GM23338 (cell line): ENCODE measurements at regions not wholly inside any gene's neighbourhood (a gene's known extent, or its start where the extent isn't known, plus 50 kb on each side); places are given as distances from the start of the nearest gene placed in this dataset.

Source experiments
- ATAC-seq: fragments of 200-7000 bp; cut with Tn5 transposase; 3 replicates; pipeline ENCODE4 v1.9.1; 2020
- DNase-seq: peaks from one replicate; pipeline ENCODE4 v3.0.0-alpha.2; 2015; ENCODE audit warnings: low spot score
- H2AFZ ChIP-seq: fragments of 200-600 bp; sonication (generic); 2 replicates; pipeline ENCODE4 v1.8.0; 2016; ENCODE audit warnings: antibody characterized with exemption, mild to moderate bottlenecking, moderate library complexity
- H3F3A ChIP-seq: fragments of 200-600 bp; sonication (generic); replicated peaks from 2 replicates; pipeline ENCODE4 v1.8.0; 2017; ENCODE audit warnings: antibody characterized with exemption, mixed run types, low read depth
- H3K27ac ChIP-seq: fragments of 200-600 bp; sonication (generic); 2 replicates; pipeline ENCODE4 v1.6.1; 2016; ENCODE audit warnings: low read depth
- H3K27me3 ChIP-seq: fragments of 200-600 bp; sonication (generic); 2 replicates; pipeline ENCODE4 v1.8.0; 2016; ENCODE audit warnings: mild to moderate bottlenecking, mixed run types, moderate library complexity; ENCODE audit not compliant: insufficient read depth
- H3K36me3 ChIP-seq: fragments of 200-600 bp; sonication (generic); 2 replicates; pipeline ENCODE4 v1.8.0; 2016; ENCODE audit warnings: mild to moderate bottlenecking; ENCODE audit not compliant: insufficient read depth
- H3K4me1 ChIP-seq: fragments of 200-600 bp; sonication (generic); 2 replicates; pipeline ENCODE4 v1.8.0; 2016; ENCODE audit warnings: mild to moderate bottlenecking, moderate library complexity; ENCODE audit not compliant: insufficient read depth
- H3K4me2 ChIP-seq: fragments of 200-600 bp; sonication (generic); 2 replicates; pipeline ENCODE4 v1.7.1; 2017; ENCODE audit warnings: mixed run types
- H3K4me3 ChIP-seq: fragments of 200-600 bp; sonication (generic); 2 replicates; pipeline ENCODE4 v1.6.1; 2016; ENCODE audit warnings: mixed run types
- H3K79me2 ChIP-seq: fragments of 200-600 bp; sonication (generic); replicated peaks from 2 replicates; pipeline ENCODE4 v1.8.0; 2017; ENCODE audit warnings: mild to moderate bottlenecking; ENCODE audit not compliant: insufficient read depth
- H3K9me2 ChIP-seq: fragments of 200-600 bp; sonication (generic); 2 replicates; pipeline ENCODE4 v1.8.0; 2017; ENCODE audit not compliant: insufficient read depth
- H4K20me1 ChIP-seq: fragments of 200-600 bp; sonication (generic); replicated peaks from 2 replicates; pipeline ENCODE4 v1.8.0; 2017; ENCODE audit warnings: mild to moderate bottlenecking; ENCODE audit not compliant: insufficient read depth
- H3K27ac Mint-ChIP-seq: 2 replicates; pipeline ENCODE4 v1.8.0; 2020; ENCODE audit warnings: inconsistent platforms, mild to moderate bottlenecking, moderate library complexity, mixed read lengths
- H3K27me3 Mint-ChIP-seq: 3 replicates; pipeline ENCODE4 v1.8.0; 2022; ENCODE audit warnings: low read depth, mild to moderate bottlenecking, moderate library complexity, mixed read lengths, inconsistent platforms; ENCODE audit not compliant: insufficient read depth, poor library complexity
- H3K36me3 Mint-ChIP-seq: 3 replicates; pipeline ENCODE4 v1.8.0; 2021; ENCODE audit warnings: low read depth, mild to moderate bottlenecking, inconsistent platforms, moderate library complexity, mixed read lengths
- H3K4me1 Mint-ChIP-seq: 3 replicates; pipeline ENCODE4 v1.8.0; 2020; ENCODE audit warnings: mild to moderate bottlenecking, inconsistent platforms, mixed read lengths
- H3K4me3 Mint-ChIP-seq: 3 replicates; pipeline ENCODE4 v1.8.0; 2021; ENCODE audit warnings: moderate library complexity, mild to moderate bottlenecking, inconsistent platforms, mixed read lengths
- H3K9me3 Mint-ChIP-seq: 3 replicates; pipeline ENCODE4 v1.8.0; 2020; ENCODE audit warnings: moderate library complexity, mild to moderate bottlenecking, inconsistent platforms, mixed read lengths
- CREB1 ChIP-seq: fragments of 250-450 bp; sonication (Bioruptor Pico); IDR thresholded peaks from 2 replicates; pipeline ENCODE4 v1.5.0; 2020; ENCODE audit warnings: low read depth, mild to moderate bottlenecking, moderate library complexity
- CTCF ChIP-seq, 2 experiments: fragments of 200-600 bp in 1 of 2; sonication (generic) in 1 of 2; conservative IDR thresholded peaks; 2 replicates each; pipeline versions ENCODE4 v1.5.1 to v1.6.1; 2016 to 2017; ENCODE audit warnings: antibody characterized with exemption in 2 of 2, low read depth in 2 of 2, mild to moderate bottlenecking in 2 of 2, moderate library complexity in 1 of 2
- EZH2 ChIP-seq: fragments of 200-600 bp; sonication (generic); IDR thresholded peaks from one replicate; pipeline ENCODE4 v1.8.0; 2017; ENCODE audit warnings: antibody characterized with exemption, mild to moderate bottlenecking, low read depth; ENCODE audit not compliant: unreplicated experiment
- EZH2phosphoT487 ChIP-seq: fragments of 200-600 bp; sonication (generic); IDR thresholded peaks from one replicate; pipeline ENCODE4 v1.8.1; 2018; ENCODE audit warnings: antibody characterized with exemption; ENCODE audit not compliant: unreplicated experiment
- JUNB ChIP-seq: IDR thresholded peaks from one replicate; pipeline ENCODE4 v1.6.1; 2016; ENCODE audit warnings: antibody characterized with exemption; ENCODE audit not compliant: unreplicated experiment
- NANOG ChIP-seq: IDR thresholded peaks from 2 replicates; pipeline ENCODE4 v1.6.1; 2016; ENCODE audit warnings: antibody characterized with exemption, borderline replicate concordance
- POLR2AphosphoS5 ChIP-seq: IDR thresholded peaks from 2 replicates; pipeline ENCODE4 v1.6.1; 2016; ENCODE audit warnings: antibody characterized with exemption, low read depth
- REST ChIP-seq: IDR thresholded peaks from one replicate; pipeline ENCODE4 v1.6.1; 2018; ENCODE audit warnings: antibody characterized with exemption; ENCODE audit not compliant: unreplicated experiment
- STAT1 ChIP-seq: IDR thresholded peaks from one replicate; pipeline ENCODE4 v1.6.1; 2016; ENCODE audit warnings: antibody characterized with exemption; ENCODE audit not compliant: unreplicated experiment
- ZNF114 ChIP-seq: fragments of 250-450 bp; sonication (Bioruptor Pico); IDR thresholded peaks from 2 replicates; pipeline ENCODE4 v1.5.0; 2020; ENCODE audit warnings: mild to moderate bottlenecking, moderate library complexity
- ZNF331 ChIP-seq: fragments of 250-450 bp; sonication (Bioruptor Pico); IDR thresholded peaks from 2 replicates; pipeline ENCODE4 v1.5.0; 2020; ENCODE audit warnings: low read depth, mild to moderate bottlenecking, moderate library complexity
- TF ChIP-seq, protein P1 (sequence below): fragments of 250-450 bp; sonication (Bioruptor Pico); IDR thresholded peaks from 2 replicates; pipeline ENCODE4 v1.5.0; 2020; ENCODE audit warnings: mild to moderate bottlenecking, moderate library complexity
- TF ChIP-seq, protein P2 (sequence below): IDR thresholded peaks from 2 replicates; pipeline ENCODE4 v1.6.1; 2016; ENCODE audit warnings: antibody characterized with exemption

DNA sequence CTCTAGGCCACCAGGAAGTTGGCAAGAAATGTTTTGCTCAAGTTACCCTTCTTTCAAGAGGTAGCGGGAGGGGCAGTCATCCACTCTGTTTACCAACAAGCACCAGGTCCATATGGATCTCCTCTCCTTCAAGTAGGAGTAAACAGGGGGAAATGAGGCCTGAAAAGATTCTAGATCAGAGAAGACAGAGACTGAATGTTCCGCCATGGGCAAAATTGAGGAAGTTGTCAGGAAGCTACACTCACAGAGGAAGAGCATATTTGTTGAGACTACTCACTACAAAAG lies 81.6 kb downstream of the KLF15 start:
- H3K9me3 Mint-ChIP-seq: no peaks in the 10 kb centered on the region

More for the DNA sequence above, 81.6 kb downstream of the KLF15 start:
- Histone ChIP-seq H2AFZ (no peak overlapping the region), H3K36me3 (no peaks in the 10 kb centered on the region), H3K27me3 (no peaks in the 10 kb centered on the region), H3K79me2 (no peaks in the 10 kb centered on the region), H3F3A (no peaks in the 10 kb centered on the region), H3K4me1 (no peaks in the 10 kb centered on the region), H3K9me2 (no peaks in the 10 kb centered on the region), H3K27ac (no peak overlapping the region), H3K4me2 (no peak overlapping the region), H4K20me1 (no peaks in the 10 kb centered on the region), H3K4me3 (no peak overlapping the region)
- ATAC-seq (no peak), DNase-seq (no peak)
- no peak overlapping the region for H3K4me3 Mint-ChIP-seq
- no peak overlapping the region for H3K27ac Mint-ChIP-seq
- no peaks in the 10 kb centered on the region; the same call in 2 of the 3 replicates for H3K4me1 Mint-ChIP-seq
- TF ChIP-seq POLR2AphosphoS5: no peak
- no peak for TF ChIP-seq EZH2
- no peak for TF ChIP-seq NANOG
- no peak for TF ChIP-seq CTCF (conservative IDR thresholded peaks at IDR 0.05; ENCODE audit: low read depth in 2 of 2)
- no peak for TF ChIP-seq ZNF331
- TF ChIP-seq, protein P1, sequence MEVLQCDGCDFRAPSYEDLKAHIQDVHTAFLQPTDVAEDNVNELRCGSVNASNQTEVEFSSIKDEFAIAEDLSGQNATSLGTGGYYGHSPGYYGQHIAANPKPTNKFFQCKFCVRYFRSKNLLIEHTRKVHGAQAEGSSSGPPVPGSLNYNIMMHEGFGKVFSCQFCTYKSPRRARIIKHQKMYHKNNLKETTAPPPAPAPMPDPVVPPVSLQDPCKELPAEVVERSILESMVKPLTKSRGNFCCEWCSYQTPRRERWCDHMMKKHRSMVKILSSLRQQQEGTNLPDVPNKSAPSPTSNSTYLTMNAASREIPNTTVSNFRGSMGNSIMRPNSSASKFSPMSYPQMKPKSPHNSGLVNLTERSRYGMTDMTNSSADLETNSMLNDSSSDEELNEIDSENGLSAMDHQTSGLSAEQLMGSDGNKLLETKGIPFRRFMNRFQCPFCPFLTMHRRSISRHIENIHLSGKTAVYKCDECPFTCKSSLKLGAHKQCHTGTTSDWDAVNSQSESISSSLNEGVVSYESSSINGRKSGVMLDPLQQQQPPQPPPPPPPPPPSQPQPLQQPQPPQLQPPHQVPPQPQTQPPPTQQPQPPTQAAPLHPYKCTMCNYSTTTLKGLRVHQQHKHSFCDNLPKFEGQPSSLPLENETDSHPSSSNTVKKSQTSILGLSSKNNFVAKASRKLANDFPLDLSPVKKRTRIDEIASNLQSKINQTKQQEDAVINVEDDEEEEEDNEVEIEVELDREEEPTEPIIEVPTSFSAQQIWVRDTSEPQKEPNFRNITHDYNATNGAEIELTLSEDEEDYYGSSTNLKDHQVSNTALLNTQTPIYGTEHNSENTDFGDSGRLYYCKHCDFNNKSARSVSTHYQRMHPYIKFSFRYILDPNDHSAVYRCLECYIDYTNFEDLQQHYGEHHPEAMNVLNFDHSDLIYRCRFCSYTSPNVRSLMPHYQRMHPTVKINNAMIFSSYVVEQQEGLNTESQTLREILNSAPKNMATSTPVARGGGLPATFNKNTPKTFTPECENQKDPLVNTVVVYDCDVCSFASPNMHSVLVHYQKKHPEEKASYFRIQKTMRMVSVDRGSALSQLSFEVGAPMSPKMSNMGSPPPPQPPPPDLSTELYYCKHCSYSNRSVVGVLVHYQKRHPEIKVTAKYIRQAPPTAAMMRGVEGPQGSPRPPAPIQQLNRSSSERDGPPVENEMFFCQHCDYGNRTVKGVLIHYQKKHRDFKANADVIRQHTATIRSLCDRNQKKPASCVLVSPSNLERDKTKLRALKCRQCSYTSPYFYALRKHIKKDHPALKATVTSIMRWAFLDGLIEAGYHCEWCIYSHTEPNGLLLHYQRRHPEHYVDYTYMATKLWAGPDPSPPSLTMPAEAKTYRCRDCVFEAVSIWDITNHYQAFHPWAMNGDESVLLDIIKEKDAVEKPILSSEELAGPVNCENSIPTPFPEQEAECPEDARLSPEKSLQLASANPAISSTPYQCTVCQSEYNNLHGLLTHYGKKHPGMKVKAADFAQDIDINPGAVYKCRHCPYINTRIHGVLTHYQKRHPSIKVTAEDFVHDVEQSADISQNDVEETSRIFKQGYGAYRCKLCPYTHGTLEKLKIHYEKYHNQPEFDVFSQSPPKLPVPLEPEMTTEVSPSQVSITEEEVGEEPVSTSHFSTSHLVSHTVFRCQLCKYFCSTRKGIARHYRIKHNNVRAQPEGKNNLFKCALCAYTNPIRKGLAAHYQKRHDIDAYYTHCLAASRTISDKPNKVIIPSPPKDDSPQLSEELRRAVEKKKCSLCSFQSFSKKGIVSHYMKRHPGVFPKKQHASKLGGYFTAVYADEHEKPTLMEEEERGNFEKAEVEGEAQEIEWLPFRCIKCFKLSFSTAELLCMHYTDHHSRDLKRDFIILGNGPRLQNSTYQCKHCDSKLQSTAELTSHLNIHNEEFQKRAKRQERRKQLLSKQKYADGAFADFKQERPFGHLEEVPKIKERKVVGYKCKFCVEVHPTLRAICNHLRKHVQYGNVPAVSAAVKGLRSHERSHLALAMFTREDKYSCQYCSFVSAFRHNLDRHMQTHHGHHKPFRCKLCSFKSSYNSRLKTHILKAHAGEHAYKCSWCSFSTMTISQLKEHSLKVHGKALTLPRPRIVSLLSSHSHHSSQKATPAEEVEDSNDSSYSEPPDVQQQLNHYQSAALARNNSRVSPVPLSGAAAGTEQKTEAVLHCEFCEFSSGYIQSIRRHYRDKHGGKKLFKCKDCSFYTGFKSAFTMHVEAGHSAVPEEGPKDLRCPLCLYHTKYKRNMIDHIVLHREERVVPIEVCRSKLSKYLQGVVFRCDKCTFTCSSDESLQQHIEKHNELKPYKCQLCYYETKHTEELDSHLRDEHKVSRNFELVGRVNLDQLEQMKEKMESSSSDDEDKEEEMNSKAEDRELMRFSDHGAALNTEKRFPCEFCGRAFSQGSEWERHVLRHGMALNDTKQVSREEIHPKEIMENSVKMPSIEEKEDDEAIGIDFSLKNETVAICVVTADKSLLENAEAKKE (CRISPR knock-in tag): no peak
- no peak for TF ChIP-seq ZNF114
- no peak for TF ChIP-seq REST
- TF ChIP-seq STAT1: no peak
- TF ChIP-seq CREB1 (CRISPR knock-in tag): no peak
- TF ChIP-seq, protein P2, sequence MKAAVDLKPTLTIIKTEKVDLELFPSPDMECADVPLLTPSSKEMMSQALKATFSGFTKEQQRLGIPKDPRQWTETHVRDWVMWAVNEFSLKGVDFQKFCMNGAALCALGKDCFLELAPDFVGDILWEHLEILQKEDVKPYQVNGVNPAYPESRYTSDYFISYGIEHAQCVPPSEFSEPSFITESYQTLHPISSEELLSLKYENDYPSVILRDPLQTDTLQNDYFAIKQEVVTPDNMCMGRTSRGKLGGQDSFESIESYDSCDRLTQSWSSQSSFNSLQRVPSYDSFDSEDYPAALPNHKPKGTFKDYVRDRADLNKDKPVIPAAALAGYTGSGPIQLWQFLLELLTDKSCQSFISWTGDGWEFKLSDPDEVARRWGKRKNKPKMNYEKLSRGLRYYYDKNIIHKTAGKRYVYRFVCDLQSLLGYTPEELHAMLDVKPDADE: no peak
- TF ChIP-seq JUNB: no peak
- no peak for TF ChIP-seq EZH2phosphoT487
- H3K36me3 Mint-ChIP-seq: no peaks in the 10 kb centered on the region; the same call in 2 of the 3 replicates
- H3K27me3 Mint-ChIP-seq: peaks cover 8% of the 10 kb centered on the region
